HG03565 (cell line): ENCODE measurements at regions not wholly inside any gene's neighbourhood (a gene's known extent, or its start where the extent isn't known, plus 50 kb on each side); places are given as distances from the start of the nearest gene placed in this dataset.

Experiments
- ATAC-seq: cut with Tn5 transposase; IDR thresholded peaks from one replicate; pipeline ENCODE4 v1.9.1; 2021; ENCODE audit warnings: mild to moderate bottlenecking, moderate library complexity; ENCODE audit not compliant: unreplicated experiment

DNA sequence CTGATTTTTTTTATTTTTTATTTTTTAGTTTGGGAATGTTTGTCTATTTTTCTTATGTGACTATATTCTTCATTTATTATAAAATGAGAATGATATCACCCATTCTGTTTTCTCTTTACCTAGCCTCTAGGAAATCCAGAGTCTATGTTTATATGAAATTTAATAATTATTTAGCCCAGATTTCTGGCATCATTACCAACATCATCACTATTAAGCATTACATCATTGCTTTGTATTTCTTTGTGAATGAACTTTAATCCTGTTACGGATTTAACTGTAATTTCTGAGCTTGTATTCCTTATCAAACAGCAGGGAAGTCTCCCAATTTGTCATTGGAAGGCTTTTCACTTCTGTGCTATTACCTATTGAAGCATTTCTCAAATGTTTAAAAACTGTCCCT lies 72.7 kb upstream of the NOX3 start:
- ATAC-seq, result no peak

DNA sequence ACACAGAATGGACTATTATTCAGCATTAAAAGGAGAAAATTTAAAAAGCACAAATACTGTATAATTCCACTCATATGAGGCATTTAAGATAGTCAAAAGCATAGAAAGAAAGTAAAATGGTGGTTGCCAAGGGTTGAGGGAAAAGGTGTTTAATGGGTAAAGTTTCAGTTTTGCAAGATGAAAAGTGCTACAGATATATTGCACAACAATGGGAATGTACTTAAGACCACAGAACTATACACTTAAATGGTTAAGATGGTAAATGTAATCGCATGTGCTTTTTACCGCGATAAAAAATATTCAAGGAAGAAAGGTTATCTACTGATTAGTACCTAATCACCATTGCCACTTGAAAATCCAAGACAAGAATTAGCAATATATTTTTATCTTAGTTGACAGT lies 71.8 kb upstream of the NOX3 start:
- ATAC-seq, result no peak

- ATAC-seq, result no peak
These were observed 68.4 kb upstream of the NOX3 start for GRCh38 chr6:155523821-155524651.

DNA sequence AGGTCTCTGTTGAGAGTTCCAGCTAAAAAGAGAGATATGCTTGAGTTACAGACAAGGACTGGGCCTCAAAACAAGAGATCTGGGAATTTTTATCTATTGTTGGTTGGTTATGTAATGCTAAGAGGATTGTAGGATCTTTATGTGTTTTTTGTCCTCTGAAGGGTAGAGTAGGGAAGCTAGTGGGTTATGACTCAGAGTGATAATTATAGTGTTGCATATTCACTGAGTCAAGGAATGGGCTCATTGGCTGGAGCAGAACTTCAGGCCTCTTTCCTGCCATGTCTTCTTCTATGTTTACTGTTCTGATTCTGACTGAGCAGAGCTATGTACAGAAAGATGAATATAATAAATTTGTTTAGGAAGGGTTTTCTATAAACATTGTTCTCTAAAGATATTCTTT lies 66.1 kb upstream of the NOX3 start:
- ATAC-seq, result no peak

GRCh38 chr6:155520078-155520477 lies 64.4 kb upstream of the NOX3 start:
- no peak for ATAC-seq

GRCh38 chr6:155519176-155519738 lies 63.6 kb upstream of the NOX3 start:
- no peak for ATAC-seq

DNA sequence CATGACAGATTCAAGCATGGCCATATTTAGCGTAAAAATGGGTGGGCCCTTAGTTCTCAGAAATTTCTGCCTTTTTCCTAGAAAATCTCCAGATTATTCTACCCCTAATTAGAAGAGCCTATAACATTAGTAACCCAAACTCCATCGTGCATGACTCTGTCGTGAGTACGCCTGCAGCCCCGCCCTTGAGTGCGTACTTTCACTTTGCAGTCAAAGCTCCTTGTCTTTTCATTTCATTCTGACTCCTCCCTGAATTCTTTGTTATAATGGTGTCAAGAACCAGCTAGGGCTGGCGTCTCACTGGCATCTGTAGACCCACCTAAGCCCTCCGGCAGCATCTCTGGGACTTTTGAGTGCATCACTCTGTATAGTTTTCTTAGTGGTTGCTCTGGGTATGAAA lies 61.7 kb upstream of the NOX3 start:
- no peak for ATAC-seq

DNA sequence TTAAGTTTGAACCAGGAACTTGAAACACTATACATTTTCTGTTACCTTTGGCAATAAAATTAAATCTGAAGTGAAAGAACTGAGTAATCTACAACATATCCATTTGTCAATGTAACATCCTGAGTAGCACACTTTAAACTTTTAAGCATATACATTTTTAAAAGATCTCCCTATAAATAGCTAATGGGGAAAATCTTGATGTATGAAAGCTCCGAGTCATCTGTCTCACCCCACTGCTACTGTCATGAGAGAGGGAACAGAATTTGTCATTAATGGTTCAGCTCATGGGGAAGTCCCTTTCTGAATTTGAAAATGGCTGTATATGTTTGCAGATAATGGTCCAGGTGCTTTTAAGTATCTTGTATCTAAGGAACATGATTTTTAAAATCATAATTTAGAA lies 55.2 kb upstream of the NOX3 start:
- ATAC-seq, result peak; percentile 80

DNA sequence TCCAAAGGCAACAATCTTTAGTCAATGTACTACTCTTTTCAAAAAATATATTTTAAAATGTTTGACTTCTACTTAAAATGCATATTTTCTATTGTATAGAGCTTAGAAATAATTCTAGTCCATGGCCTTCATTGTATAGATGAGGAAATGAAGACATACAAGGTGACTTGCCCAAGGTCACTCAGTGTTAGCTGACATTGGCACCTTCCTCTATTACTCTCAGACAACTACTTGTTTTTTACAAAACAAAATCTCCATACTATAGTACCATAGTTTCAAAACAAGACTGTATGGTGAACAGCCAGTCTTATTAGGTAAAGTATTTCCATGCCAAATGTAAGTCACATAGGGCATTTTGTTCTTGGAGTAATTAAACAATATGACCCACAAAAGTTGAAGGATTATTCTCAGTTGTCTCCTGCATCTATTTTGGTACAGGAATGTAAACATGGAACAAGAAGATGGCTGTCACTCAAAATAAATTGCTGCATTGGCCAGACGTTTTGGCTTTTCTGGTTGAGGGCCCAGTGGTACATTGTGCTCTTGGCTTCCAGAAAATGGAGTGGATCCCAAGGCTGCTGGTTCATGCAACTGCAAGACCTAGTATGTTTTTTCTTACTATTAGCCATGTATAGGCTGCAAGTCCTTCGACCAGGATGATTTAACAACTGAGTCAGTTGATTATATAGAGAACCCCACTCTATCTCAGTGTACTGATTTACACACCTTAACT lies 54.3 kb upstream of the NOX3 start:
- no peak for ATAC-seq

DNA sequence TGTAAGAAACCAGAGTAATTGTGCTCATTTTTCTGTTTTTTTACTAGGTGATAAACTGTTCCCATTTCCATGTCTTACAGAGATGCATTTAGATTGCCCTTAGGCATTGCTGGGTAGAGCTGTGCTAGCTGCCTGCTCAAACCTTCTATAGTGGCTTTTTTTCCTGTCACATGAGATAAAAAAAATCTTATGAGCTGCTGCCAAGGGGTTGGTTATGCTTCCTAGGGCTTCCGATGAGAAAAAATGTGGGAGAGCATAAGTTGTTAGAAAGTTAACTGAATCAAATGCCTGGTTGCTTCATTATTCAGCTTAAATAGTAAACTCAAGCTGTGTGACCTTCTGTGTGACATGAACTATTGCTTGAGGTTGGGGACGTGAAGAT lies 50.0 kb upstream of the NOX3 start:
- no peak for ATAC-seq
